ACC112 (cell line): ENCODE measurements at regions not wholly inside any gene's neighbourhood (a gene's known extent, or its start where the extent isn't known, plus 50 kb on each side); places are given as distances from the start of the nearest gene placed in this dataset.

Source experiments
- H2AFZ ChIP-seq: fragments of 200-600 bp; sonication (generic); one replicate; pipeline ENCODE4 v1.6.0; 2017; ENCODE audit warnings: antibody characterized with exemption, low read length; ENCODE audit not compliant: unreplicated experiment
- H3K27ac ChIP-seq: fragments of 200-600 bp; sonication (generic); 2 replicates; pipeline ENCODE4 v1.5.1; 2014; ENCODE audit warnings: low read depth, mild to moderate bottlenecking, antibody characterized with exemption, low read length, moderate library complexity
- H3K27me3 ChIP-seq: fragments of 200-600 bp; sonication (generic); 2 replicates; pipeline ENCODE4 v1.6.1; 2014; ENCODE audit warnings: mild to moderate bottlenecking, antibody characterized with exemption, low read length, moderate library complexity, mixed read lengths; ENCODE audit not compliant: insufficient read depth
- H3K36me3 ChIP-seq: fragments of 200-600 bp; sonication (generic); 2 replicates; pipeline ENCODE4 v1.6.1; 2016; ENCODE audit warnings: mild to moderate bottlenecking, antibody characterized with exemption, low read length, moderate library complexity, mixed read lengths; ENCODE audit not compliant: insufficient read depth
- H3K4me1 ChIP-seq: fragments of 200-600 bp; sonication (generic); one replicate; pipeline ENCODE4 v1.6.1; 2016; ENCODE audit warnings: low read length, mixed read lengths; ENCODE audit not compliant: insufficient read depth, unreplicated experiment, control insufficient read depth
- H3K4me3 ChIP-seq: fragments of 200-600 bp; sonication (generic); 2 replicates; pipeline ENCODE4 v1.5.1; 2014; ENCODE audit warnings: mild to moderate bottlenecking, low read depth, low read length
- H3K79me2 ChIP-seq: fragments of 200-600 bp; sonication (generic); one replicate; pipeline ENCODE4 v1.6.0; 2016; ENCODE audit warnings: low read length; ENCODE audit not compliant: control insufficient read depth, unreplicated experiment, insufficient read depth

DNA sequence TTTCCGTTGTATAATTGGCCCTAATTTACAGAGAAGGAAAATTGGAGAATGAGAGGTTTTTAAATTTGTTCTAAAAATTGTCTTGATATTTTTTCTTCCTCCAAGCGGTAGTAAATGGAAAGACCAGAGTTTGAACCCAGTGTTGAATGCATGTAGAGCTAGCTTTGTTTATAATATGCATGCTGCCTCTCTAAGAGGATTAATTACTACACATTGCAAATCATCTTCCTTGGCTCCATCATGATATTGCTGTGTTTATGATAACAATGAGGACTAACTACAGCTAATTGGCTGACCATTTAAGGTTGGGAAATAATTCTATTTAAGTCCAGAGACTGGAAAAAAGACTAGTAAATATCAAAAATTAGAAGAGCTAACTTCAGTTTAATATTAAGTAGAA lies 338.5 kb downstream of the PLK2 start:
- no peaks in the 10 kb centered on the region for H3K79me2 ChIP-seq
- H3K4me3 ChIP-seq, result no peak overlapping the region
- no peaks in the 10 kb centered on the region for H3K36me3 ChIP-seq
- no peak overlapping the region for H3K27ac ChIP-seq
- no peaks in the 10 kb centered on the region for H3K27me3 ChIP-seq
- no peak overlapping the region for H2AFZ ChIP-seq
- H3K4me1 ChIP-seq, result no peaks in the 10 kb centered on the region

DNA sequence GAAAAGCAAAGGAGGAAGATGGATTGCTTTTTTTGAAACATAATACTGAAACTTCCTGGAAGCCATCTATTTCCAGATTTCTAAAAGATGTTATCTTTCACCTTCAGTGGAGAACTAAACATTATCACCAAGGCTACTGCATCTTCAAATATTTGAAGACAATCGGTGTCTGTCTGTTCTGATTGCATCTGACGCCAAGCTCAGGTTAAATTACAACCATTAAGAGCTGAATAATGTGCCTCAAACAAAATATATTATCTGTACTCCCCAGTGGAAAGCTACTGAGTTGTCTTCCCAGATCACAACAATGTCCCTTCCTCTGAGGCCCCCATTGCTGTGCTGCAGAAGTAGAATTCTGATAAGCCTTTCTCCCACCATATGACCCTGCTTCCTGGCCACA lies 342.3 kb downstream of the PLK2 start:
- no peak overlapping the region for H3K27ac ChIP-seq
- H3K79me2 ChIP-seq, result no peaks in the 10 kb centered on the region
- no peak overlapping the region for H3K4me3 ChIP-seq

DNA sequence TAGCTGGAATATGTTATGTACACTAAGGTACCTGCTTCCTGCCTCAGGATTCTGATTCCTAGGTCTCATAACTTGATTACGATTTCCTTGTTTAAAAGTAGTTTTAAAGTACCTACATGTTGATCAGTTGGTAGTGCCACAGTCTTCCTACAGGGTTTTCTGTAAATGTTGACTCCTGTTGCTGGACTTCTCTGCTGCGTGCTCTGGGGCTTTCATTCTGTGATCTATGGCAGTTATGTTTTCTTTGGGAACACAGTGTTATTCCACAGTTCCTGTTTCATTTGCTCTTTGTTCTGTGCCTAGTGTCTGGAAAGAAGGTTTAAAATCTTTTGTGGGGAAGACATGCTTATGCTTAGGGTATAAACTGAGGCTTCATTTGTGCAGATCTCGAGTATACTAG lies 343.5 kb downstream of the PLK2 start:
- Histone ChIP-seq H2AFZ (no peak overlapping the region), H3K4me3 (no peak overlapping the region), H3K4me1 (peaks cover 8% of the 10 kb centered on the region), H3K36me3 (no peaks in the 10 kb centered on the region), H3K79me2 (no peaks in the 10 kb centered on the region), H3K27ac (no peak overlapping the region), H3K27me3 (no peaks in the 10 kb centered on the region)

More for the DNA sequence above, 342.3 kb downstream of the PLK2 start:
- H3K4me1 ChIP-seq, result peaks cover 8% of the 10 kb centered on the region
- no peaks in the 10 kb centered on the region for H3K27me3 ChIP-seq
- H3K36me3 ChIP-seq, result no peaks in the 10 kb centered on the region
- H2AFZ ChIP-seq, result no peak overlapping the region

DNA sequence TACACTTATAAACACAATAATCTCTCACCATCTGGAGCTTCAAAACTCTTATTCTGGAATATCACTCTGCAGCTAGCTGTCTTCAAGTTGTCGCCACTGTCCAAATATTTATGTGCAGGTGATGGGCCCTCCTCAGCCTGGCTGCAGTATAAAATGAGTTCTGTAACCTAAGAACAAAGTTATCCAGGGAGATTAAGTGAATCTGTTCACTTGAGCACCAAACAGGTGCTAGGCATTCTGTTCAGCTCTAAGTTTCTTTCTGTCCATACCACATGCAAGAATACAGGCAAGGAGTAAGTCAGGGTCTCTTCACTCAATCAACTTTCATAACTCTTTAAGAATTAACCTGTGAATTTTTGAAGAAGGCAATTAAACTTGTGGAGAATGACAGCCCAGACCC lies 344.1 kb downstream of the PLK2 start:
- Histone ChIP-seq H3K27me3 (no peaks in the 10 kb centered on the region), H2AFZ (no peak overlapping the region), H3K36me3 (no peaks in the 10 kb centered on the region), H3K27ac (no peak overlapping the region), H3K79me2 (no peaks in the 10 kb centered on the region), H3K4me3 (no peak overlapping the region), H3K4me1 (peaks cover 8% of the 10 kb centered on the region)

DNA sequence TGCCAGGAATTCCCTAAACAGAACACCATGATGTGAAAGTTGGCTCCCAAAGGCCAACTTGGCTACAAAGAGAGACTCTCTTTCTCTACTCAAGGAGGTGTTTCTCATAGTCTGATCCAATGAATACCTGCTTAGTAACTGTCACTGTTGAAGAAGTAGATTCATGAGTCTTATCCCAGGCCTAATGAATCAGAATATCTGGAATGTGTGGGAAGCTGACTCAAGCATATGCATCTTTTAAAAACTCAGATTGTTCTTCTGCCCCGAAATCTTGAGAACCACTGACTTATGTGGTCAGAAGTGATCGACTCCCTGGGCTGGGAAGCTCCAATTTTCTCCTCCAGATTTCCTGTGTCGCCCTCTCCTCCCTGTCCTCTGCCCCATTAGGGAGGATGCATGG lies 345.6 kb downstream of the PLK2 start:
- Histone ChIP-seq H3K79me2 (no peaks in the 10 kb centered on the region), H3K27ac (no peak overlapping the region), H3K27me3 (no peaks in the 10 kb centered on the region), H3K4me3 (no peak overlapping the region), H3K36me3 (no peaks in the 10 kb centered on the region), H3K4me1 (peaks cover 8% of the 10 kb centered on the region), H2AFZ (peak overlapping the region; percentile 22)

DNA sequence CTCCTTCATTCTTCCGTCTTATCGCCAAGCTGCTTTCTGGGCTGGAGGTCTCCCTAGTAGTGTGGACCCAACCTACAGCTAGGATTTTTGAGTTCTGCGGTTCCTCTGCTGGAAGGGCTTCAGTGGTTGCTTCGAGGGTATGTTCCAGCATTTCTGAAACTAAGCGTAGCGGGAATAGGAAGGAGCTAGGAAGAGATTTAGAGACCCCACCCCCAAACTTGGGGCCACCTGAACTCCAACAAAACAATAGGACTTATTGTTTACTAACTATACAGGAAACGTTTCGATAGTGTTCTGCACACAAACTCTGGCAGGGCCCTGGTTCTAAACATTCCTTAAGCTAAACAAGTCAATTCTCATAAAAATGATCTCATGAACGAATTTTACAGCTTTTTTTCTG lies 346.7 kb downstream of the PLK2 start:
- Histone ChIP-seq H3K27ac (no peak overlapping the region), H3K36me3 (no peaks in the 10 kb centered on the region), H3K4me3 (no peak overlapping the region), H3K27me3 (no peaks in the 10 kb centered on the region), H3K4me1 (peaks cover 8% of the 10 kb centered on the region), H3K79me2 (no peaks in the 10 kb centered on the region), H2AFZ (no peak overlapping the region)

DNA sequence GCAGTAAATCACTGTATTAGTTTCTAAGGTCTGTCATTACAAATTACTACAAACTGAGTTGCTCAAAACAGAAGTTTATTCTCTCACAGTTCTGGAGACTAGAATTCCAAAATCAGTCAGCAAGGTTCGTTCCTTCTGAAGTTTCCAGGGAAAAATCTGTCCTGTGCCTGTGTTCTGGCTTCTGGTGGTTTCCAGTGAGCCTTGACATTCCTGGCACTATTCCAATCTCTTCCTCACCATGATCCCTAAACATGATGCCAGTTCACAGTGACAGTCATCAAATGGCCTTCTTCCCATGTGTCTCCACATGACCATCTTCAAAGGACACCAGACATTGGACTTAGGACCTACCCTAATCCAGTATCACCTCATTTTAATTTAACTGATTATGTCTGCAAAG lies 351.4 kb downstream of the PLK2 start:
- Histone ChIP-seq H2AFZ (no peak overlapping the region), H3K4me1 (no peaks in the 10 kb centered on the region), H3K36me3 (no peaks in the 10 kb centered on the region), H3K4me3 (no peak overlapping the region), H3K27me3 (no peaks in the 10 kb centered on the region), H3K79me2 (no peaks in the 10 kb centered on the region), H3K27ac (no peak overlapping the region)

DNA sequence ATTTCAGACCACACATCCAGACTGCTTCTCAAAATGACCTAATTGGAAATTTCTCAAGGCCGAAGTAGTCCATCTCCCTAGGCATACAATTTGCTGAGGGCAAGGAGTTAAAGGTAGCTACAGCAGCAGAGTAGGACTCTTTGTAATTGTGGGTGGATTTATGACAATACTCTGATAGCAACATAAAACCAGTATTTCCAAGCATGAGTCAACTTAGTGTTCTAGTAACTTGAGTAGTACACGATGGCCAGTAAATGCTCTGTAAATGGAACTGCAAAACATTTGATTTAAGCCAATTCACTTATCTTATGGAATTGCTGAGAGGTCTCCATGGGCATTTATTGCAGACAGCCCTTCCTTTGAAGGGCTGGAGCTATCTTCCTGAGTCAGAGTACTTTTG lies 352.2 kb downstream of the PLK2 start:
- H3K27me3 ChIP-seq, result no peaks in the 10 kb centered on the region
- no peaks in the 10 kb centered on the region for H3K79me2 ChIP-seq
- no peaks in the 10 kb centered on the region for H3K4me1 ChIP-seq
- H3K27ac ChIP-seq, result no peak overlapping the region
- no peak overlapping the region for H3K4me3 ChIP-seq
- no peak overlapping the region for H2AFZ ChIP-seq
- no peaks in the 10 kb centered on the region for H3K36me3 ChIP-seq

DNA sequence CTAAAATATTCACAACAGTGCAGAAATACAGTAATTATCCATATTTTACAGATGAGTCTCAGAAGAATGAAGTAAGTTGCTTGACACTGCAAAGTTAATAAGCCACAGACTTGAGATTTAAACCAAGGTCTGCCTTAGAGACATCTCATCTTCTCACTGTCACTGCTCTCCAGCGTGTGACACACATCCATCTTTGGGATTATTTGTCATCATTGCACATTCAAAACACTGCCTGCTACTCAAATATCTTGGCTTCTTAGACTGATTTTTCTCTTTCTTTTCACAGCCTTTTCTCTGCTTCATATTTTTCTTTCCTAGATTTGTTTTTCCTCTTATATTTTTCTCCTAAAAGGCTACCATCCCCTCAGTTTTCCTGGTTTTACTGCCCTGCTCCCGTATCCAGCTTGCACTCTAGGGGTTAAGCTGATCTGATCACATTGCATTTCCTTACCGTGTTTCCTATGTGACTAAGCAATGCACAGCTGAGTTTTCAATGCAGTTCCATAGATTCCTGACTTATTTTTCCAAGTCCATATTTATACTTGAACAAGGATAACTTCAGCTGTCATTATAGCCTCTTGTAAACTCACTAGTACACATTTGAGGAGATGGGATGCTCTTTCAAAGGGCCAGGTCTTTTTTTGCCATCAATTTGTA lies 353.0 kb downstream of the PLK2 start:
- H3K4me3 ChIP-seq, result no peak overlapping the region
- H3K27ac ChIP-seq, result no peak overlapping the region
- H2AFZ ChIP-seq, result no peak overlapping the region
- no peaks in the 10 kb centered on the region for H3K4me1 ChIP-seq
- no peaks in the 10 kb centered on the region for H3K79me2 ChIP-seq
- no peaks in the 10 kb centered on the region for H3K36me3 ChIP-seq
- H3K27me3 ChIP-seq, result no peaks in the 10 kb centered on the region

DNA sequence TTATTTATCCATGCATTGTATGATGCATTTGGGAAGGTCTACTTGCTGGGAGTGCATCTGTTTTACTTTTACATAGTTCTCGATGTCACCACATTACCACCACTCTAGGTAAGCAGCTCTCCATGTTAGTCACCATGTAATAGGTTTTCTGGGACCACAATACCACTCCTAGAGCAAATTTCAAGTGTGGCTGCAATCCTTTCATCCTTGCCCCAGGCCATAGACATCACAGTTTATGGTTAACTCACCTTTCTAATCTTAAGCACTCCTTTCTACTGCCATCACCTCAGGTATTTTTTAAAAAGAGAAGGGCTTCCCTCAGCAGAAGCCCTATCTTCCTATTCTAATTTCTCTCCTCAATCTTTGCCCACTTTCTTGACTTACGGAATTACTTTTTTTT lies 354.1 kb downstream of the PLK2 start:
- no peaks in the 10 kb centered on the region for H3K27me3 ChIP-seq
- H3K79me2 ChIP-seq, result no peaks in the 10 kb centered on the region
- H3K4me3 ChIP-seq, result no peak overlapping the region
- H3K36me3 ChIP-seq, result no peaks in the 10 kb centered on the region
- no peak overlapping the region for H2AFZ ChIP-seq
- H3K27ac ChIP-seq, result no peak overlapping the region
- no peaks in the 10 kb centered on the region for H3K4me1 ChIP-seq

DNA sequence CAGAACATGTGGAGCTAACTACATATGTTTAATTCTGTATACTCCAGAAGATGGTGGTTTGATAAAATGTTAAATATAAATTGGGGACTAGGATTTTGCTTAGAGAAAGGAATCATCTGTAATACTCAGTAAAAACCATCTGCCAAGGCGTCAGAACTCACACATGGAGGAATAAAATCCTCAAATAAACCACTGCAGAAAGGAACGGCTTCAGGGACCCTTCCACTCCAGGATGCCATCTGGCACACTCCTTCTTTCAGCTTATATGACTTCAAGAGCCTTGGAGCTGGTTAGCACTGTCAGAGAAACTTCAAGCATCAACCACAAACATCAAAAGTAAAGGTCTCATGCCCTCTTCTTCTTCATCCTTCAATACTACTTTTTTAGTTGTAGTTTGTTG lies 360.6 kb downstream of the PLK2 start:
- Histone ChIP-seq H3K4me3 (no peak overlapping the region), H3K27me3 (peaks cover 6% of the 10 kb centered on the region; the same call in 1 of the 2 replicates), H3K79me2 (no peaks in the 10 kb centered on the region), H3K4me1 (no peaks in the 10 kb centered on the region), H2AFZ (no peak overlapping the region), H3K36me3 (no peaks in the 10 kb centered on the region), H3K27ac (no peak overlapping the region)
